HG02588 (cell line): ENCODE measurements at regions not wholly inside any gene's neighbourhood (a gene's known extent, or its start where the extent isn't known, plus 50 kb on each side); places are given as distances from the start of the nearest gene placed in this dataset.

ENCODE experiments used
- ATAC-seq: cut with Tn5 transposase; IDR thresholded peaks from one replicate; pipeline ENCODE4 v1.9.1; 2021; ENCODE audit warnings: mild to moderate bottlenecking, moderate library complexity; ENCODE audit not compliant: unreplicated experiment

GRCh38 chr4:14087459-14087858 lies 459.9 kb upstream of the BOD1L1 start:
- peak; percentile 95 for ATAC-seq

DNA sequence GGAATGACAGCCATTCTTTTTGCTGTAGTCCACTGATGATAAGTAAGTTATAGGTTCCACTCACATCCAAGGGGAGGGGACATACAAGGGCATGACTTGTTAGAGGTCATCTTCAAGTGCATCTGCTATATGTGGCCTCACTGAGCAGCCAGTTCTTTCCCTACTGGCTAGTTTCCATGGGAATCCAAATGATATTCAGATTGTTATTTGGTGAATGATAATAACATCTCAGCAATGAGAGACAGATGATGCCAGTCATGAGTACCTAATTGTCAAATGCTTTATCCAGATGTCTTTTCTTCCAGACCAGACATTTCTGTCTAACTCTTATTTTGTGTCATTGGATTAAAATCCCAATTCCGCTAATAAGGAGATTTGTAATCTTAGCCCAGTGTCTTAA lies 460.4 kb upstream of the BOD1L1 start:
- no peak for ATAC-seq

GRCh38 chr4:14091531-14091930 lies 464.0 kb upstream of the BOD1L1 start:
- ATAC-seq, result no peak

- ATAC-seq, result no peak
Measured at GRCh38 chr4:14091966-14092365, 464.4 kb upstream of the BOD1L1 start.

DNA sequence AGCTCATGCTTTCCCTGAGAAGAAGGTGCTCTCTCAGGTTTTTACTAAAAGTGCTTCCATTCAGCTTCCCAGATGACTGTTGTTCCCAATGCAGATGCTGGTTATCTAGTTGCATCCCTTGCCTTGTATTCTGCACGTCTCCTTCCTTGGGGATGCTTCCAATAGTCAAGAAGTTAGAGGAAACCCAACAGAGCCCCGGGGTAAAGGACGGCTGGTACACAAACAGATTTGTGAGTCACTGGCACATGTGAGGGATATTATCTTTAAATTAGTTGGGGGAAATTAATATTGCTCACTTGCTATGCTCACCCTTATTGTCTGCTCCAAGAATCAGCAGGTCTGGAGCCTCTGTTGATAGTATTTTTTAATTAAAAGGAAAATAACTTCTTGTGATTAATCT lies 465.2 kb upstream of the BOD1L1 start:
- no peak for ATAC-seq

- no peak for ATAC-seq
Measured at GRCh38 chr4:14095831-14096230, 468.3 kb upstream of the BOD1L1 start.

GRCh38 chr4:14096396-14096965 lies 469.0 kb upstream of the BOD1L1 start:
- no peak for ATAC-seq

GRCh38 chr4:14100349-14100748 lies 472.8 kb upstream of the BOD1L1 start:
- no peak for ATAC-seq

GRCh38 chr4:14110407-14110806 lies 482.9 kb upstream of the BOD1L1 start:
- ATAC-seq, result no peak

GRCh38 chr4:14111730-14112181 lies 484.2 kb upstream of the BOD1L1 start:
- no peak for ATAC-seq

GRCh38 chr4:14115106-14115505 lies 487.6 kb upstream of the BOD1L1 start:
- no peak for ATAC-seq

- ATAC-seq, result no peak
Measured at GRCh38 chr4:14117575-14118238, 490.2 kb upstream of the BOD1L1 start.

- ATAC-seq, result no peak
Measured at GRCh38 chr4:14124816-14125215, 497.3 kb upstream of the BOD1L1 start.

DNA sequence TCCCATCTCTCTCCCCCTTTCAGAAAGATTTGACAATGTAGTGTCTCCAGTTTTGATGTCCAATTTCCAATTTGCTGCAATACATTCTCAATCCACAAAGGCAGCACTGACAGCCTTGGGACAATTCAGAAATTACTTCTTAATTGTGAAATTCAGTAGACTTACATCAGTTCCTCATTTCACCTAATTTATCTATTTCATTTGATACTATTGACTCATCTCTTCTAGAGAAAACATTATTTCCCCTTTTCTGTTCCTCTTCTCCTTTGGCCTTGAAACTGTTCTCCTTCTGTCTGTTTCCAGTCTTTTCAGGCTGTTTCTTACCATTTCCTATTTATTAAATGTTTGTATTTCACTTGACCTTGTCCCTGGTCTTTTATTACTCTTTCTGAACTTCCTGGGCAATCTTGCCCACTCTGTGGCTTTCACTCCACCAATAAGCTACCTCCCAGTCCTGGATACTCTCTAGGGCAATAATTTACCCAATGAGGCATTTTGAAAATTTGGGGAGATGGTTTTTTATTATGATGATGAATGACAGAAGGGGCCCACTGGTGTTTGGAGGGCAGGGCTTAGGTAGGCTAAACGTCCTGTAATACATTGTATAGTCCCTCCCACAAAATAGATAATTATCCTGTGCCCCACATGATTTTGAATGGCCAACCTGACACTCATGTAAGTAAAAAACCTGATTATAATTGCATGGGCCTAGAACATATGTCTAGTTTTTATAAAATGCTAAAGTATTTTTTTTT lies 498.0 kb upstream of the BOD1L1 start:
- ATAC-seq, result peak; percentile 76

- no peak for ATAC-seq
Measured at GRCh38 chr4:14130551-14130950, 503.0 kb upstream of the BOD1L1 start.

DNA sequence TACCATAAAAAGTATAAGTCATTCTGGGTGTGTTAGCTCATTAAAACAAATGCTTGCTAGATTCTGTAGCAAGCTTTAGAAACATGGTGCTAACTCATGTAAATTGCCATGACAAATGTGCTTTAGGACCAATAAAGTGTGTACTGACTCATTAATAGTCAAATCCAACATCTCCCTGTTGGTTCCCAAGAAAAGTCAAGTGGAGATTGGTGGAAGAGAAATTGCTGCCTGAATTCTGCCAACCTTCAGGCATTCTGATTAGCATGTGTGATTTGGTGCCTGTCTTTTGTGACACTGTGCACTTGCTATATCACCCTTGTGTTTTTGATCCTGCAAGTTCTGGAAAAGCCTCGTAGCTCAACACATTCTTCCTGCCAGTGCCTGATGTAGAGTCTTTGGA lies 503.8 kb upstream of the BOD1L1 start:
- ATAC-seq, result no peak

- no peak for ATAC-seq
Measured at GRCh38 chr4:14132301-14132700, 504.8 kb upstream of the BOD1L1 start.

DNA sequence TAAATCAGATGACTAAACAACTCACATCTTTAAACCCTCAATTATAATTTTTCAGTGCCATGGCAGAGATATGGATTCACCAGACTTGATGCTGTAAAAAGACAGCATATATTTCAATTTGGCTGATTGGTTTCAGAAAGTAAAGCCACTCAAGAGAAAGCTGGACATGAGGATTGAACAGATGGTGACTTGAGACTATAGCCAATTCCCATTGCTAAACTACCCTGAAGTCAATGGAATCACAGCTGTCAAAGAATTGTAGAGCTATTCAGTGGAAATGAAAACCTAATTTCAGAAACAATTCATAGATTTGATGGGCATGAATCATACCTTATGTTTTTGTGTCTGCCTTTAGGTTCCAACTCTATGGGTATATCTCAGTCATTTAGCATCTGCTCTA lies 510.6 kb upstream of the BOD1L1 start:
- no peak for ATAC-seq

DNA sequence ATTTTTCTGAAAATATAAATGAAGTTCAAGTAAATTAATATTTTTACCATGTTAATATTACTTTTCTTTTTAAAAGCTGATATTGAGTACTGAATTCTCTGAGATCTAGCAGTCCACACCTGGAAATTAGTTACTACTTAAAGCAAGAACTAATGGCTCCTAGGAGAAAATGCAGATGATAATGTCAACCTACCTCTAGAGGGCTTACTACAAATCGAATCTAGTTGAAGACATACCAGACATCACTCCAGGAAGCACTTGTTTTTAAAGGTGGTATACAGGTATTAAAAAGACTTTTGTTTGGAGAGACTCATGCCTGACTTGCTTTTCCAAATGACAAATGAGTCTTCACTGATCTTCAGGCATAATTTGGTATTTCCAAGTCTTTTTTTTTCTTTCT lies 516.4 kb upstream of the BOD1L1 start:
- no peak for ATAC-seq

DNA sequence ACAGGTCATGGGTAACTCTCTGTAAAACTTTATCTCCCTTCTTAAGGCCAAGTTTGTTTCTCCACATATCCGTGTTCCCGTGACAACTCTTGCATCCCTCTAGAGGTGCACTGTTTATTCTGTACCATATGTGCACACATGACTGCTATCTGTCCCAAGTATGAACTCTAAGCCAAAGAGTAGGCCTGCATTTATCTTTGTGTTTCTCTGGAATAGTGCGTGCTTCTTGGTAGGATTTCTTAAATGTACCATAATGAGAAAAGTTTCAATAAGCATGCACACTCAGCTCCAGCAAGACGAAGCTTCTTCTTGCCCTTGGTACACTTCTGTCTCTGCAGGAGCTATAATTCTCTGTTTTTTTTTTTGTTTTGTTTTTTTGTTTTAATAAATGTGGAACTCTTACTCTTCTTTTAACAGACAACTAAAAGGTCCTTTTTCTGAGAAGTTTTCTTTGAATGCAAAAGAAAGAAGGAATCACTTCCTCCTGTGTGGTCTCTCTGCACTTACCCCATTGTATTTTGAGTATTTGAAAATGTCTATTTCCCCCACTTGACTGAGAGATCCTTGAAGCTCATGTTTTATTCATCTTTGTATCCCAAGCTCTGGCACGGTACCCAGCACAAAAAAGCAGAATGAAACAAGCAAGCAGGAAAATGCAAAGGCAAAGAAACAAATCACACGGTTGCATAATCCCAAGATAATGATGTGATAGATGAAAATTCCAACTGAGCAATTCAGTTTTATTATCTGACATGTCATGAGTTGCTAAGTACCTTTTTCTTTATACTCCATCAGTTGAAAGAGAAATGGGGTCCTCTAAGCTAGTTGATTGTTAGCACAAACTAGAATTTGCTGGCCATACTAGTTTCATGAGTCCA lies 521.9 kb upstream of the BOD1L1 start:
- ATAC-seq, result no peak

DNA sequence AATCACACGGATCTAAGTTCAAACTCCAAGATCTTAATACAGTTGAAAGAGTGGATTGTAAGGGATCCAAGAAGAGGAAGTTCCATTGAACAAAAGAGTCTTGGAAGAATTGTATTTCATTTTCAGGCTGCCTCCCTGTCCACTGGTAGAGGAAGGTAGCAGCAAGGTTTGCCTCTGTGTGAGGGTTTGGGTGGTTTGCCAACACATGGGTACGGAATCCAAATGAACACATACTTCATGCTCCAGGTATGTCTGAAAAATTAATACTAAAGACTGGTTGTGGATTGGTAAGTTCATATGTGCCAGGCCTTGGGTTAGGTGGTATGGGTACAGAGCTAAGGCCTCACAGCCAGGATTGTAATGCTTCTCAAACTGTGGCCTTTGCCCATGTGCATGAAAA lies 523.6 kb upstream of the BOD1L1 start:
- ATAC-seq, result no peak
